DOHH2 (cell line): ENCODE measurements at regions not wholly inside any gene's neighbourhood (a gene's known extent, or its start where the extent isn't known, plus 50 kb on each side); places are given as distances from the start of the nearest gene placed in this dataset.

Experiments
- CTCF ChIP-seq: fragments of 200-600 bp; sonication (generic); IDR thresholded peaks from one replicate; pipeline ENCODE4 v1.5.1; 2014; ENCODE audit warnings: antibody characterized with exemption, mild to moderate bottlenecking, low read depth, low read length; ENCODE audit not compliant: poor library complexity, severe bottlenecking
- EZH2phosphoT487 ChIP-seq: fragments of 200-600 bp; sonication (generic); IDR thresholded peaks from 2 replicates; pipeline ENCODE4 v1.6.1; 2017; ENCODE audit warnings: borderline replicate concordance, mild to moderate bottlenecking, antibody characterized with exemption, low read length, moderate library complexity, mixed read lengths

- TF ChIP-seq CTCF (no peak), EZH2phosphoT487 (no peak)
These were observed 91.4 kb upstream of the TPTE start for GRCh38 chr21:10430005-10430404.
